Fibroblast of mammary gland (primary cell): ENCODE measurements at regions not wholly inside any gene's neighbourhood (a gene's known extent, or its start where the extent isn't known, plus 50 kb on each side); places are given as distances from the start of the nearest gene placed in this dataset.
"Not testable (repeated sequence)": the region's sequence is repeated elsewhere in the genome, so short reads cannot be mapped to it uniquely, and the experiment has no call there.

ENCODE experiments used
- DNase-seq: peaks from one replicate; pipeline ENCODE4 v3.0.0-alpha.2; 2010; ENCODE audit warnings: low read depth
- H3K4me3 ChIP-seq: 2 replicates; pipeline ENCODE4 v1.5.1; 2011; ENCODE audit warnings: low read depth, mild to moderate bottlenecking, low read length, moderate library complexity; ENCODE audit not compliant: control insufficient read depth
- CTCF ChIP-seq: conservative IDR thresholded peaks from 2 replicates; pipeline ENCODE4 v1.5.1; 2011; ENCODE audit warnings: low read depth, low read length, inconsistent platforms; ENCODE audit not compliant: control insufficient read depth, insufficient read depth

GRCh38 chr2:132259276-132259675 is 97.5 kb upstream of the ANKRD30BL start:
- not testable (repeated sequence) for DNase-seq

GRCh38 chr2:132265595-132265994 is 103.8 kb upstream of the ANKRD30BL start:
- not testable (repeated sequence) for DNase-seq, H3K4me3 ChIP-seq

More at GRCh38 chr2:132259276-132259675, 97.5 kb upstream of the ANKRD30BL start:
- not testable (repeated sequence) for H3K4me3 ChIP-seq

GRCh38 chr2:132267105-132267497 is 105.3 kb upstream of the ANKRD30BL start:
- no peak for TF ChIP-seq CTCF
- no peak overlapping the region for H3K4me3 ChIP-seq
- DNase-seq, result no peak

- H3K4me3 ChIP-seq, result not testable (repeated sequence)
- peak; percentile 31 for DNase-seq
Observed at GRCh38 chr2:132267498-132268283, 105.9 kb upstream of the ANKRD30BL start.

- peak; percentile 37 for TF ChIP-seq CTCF
- H3K4me3 ChIP-seq, result not testable (repeated sequence)
- DNase-seq, result peak; percentile 14
Observed at GRCh38 chr2:132268284-132268976, 106.7 kb upstream of the ANKRD30BL start.

GRCh38 chr2:132268977-132269523 is 107.3 kb upstream of the ANKRD30BL start:
- TF ChIP-seq CTCF, result no peak
- H3K4me3 ChIP-seq, result no peak overlapping the region
- no peak for DNase-seq

GRCh38 chr2:132270255-132270654 is 108.5 kb upstream of the ANKRD30BL start:
- TF ChIP-seq CTCF, result no peak
- H3K4me3 ChIP-seq, result no peak overlapping the region
- no peak for DNase-seq

- TF ChIP-seq CTCF, result no peak
- no peak overlapping the region for H3K4me3 ChIP-seq
- DNase-seq, result no peak
Observed at GRCh38 chr2:132270981-132271546, 109.3 kb upstream of the ANKRD30BL start.

- DNase-seq, H3K4me3 ChIP-seq: not testable (repeated sequence)
Observed at GRCh38 chr2:132271794-132272193, 110.0 kb upstream of the ANKRD30BL start.
